Erythroblast (primary cell): ENCODE measurements at regions not wholly inside any gene's neighbourhood (a gene's known extent, or its start where the extent isn't known, plus 50 kb on each side); places are given as distances from the start of the nearest gene placed in this dataset.

Experiments
- GATA1 ChIP-seq: IDR thresholded peaks from 2 replicates; pipeline ENCODE4 v1.6.1; 2011; ENCODE audit warnings: low read depth, mild to moderate bottlenecking, control low read depth, low read length, moderate library complexity
- POLR2A ChIP-seq: IDR thresholded peaks from 2 replicates; pipeline ENCODE4 v1.6.1; 2011; ENCODE audit warnings: mild to moderate bottlenecking, low read length

- TF ChIP-seq POLR2A (no peak), GATA1 (no peak)
Measured at GRCh38 chr1:104726917-104727316, 977.2 kb downstream of the AMY1C start.
